HG03520 (cell line): ENCODE measurements at regions not wholly inside any gene's neighbourhood (a gene's known extent, or its start where the extent isn't known, plus 50 kb on each side); places are given as distances from the start of the nearest gene placed in this dataset.

Experiments
- ATAC-seq: cut with Tn5 transposase; IDR thresholded peaks from one replicate; pipeline ENCODE4 v1.9.1; 2021; ENCODE audit warnings: mild to moderate bottlenecking, moderate library complexity; ENCODE audit not compliant: unreplicated experiment

DNA sequence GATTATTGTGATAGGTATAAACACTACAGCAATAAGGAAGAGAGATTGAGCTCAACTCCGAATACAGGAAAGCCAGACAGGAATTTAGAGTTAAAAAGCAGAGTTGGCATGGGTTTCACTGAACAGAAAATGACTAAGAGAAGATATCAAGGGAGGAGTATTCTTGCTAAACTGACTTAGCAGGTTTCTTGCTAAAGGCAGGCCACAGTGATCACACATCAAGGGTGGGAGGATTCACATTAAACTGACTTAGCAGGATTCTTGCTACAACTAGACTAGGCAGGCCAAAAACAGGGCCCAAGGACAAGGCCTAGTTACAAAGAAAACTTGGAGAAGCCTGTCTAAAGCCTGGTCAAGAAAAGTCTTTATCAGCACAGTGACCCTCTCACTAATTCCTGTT lies 195.1 kb downstream of the MAGEB5 start:
- no peak for ATAC-seq

DNA sequence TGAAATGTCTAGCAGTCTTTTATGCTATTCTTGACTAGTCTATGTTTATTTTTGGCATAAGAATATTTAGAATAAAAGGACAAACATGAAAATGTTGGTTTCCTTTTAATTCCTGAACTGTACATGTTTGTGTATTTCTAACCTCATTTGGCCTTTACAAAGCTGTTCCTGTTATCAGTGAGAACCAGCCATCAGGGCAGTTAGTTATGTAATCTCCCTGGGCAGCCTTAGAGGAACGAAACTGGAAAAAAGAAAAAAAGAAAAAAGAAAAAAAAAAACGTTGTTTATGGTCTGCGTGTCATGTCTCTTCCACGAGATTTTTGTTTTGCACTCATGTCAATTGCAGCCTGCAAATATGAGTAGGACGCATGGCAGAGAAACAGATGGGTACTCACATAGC lies 193.7 kb downstream of the MAGEB5 start:
- no peak for ATAC-seq

GRCh38 chrX:26387906-26388305 lies 171.9 kb downstream of the MAGEB5 start:
- ATAC-seq, result no peak

DNA sequence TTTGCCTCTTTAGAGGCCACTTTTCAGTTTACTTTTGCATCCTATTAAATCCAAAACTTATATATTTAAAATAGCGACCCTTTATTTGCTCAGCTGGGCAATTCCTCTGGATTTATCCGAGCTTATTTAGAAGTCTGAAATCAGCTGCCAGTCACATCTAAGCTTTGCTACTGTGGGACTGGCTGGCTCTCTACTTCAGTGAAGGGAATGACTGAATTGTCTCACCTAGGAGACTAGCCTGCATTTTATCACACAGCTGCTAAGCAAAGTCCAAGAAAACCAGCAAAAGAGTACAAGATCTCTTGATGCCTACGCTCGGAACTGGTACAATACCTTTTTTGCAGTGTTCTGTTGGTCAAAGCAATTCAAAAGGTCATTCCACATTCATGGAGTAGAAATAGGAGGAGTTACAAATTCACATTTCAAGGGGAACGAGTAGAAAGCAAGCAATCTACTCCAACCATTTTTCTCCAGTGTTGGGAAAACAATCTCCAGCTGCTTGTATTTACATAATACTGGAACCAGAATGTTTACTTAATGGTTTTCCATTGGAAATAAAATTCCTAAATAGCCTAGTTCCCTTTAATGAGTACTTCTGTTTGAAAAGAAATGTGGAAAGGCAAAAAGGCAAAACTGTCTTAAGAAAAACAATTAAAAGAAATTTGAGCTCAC lies 160.2 kb downstream of the MAGEB5 start:
- ATAC-seq, result no peak

DNA sequence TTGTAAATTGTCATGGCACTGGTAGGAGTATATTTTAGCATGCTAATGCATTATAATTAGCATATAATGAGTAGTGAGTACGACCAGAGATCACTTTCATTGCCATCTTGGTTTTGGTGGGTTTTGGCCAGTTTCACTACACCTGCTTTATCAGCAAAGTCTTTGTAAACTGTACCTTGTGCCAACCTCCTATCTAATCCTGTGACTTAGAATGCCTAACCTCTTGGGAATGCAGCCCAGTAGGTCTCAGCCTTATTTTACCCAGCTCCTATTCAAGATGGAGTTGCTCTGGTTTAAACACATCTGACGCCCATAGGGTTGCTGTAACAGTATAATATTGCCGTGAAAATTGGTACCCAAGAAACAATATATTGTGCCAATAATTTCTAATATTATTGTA lies 159.4 kb downstream of the MAGEB5 start:
- no peak for ATAC-seq

GRCh38 chrX:26373829-26374228 lies 157.9 kb downstream of the MAGEB5 start:
- ATAC-seq, result no peak

GRCh38 chrX:26352891-26353430 lies 137.0 kb downstream of the MAGEB5 start:
- no peak for ATAC-seq

- ATAC-seq, result no peak
Measured at GRCh38 chrX:26347171-26347570, 131.2 kb downstream of the MAGEB5 start.

DNA sequence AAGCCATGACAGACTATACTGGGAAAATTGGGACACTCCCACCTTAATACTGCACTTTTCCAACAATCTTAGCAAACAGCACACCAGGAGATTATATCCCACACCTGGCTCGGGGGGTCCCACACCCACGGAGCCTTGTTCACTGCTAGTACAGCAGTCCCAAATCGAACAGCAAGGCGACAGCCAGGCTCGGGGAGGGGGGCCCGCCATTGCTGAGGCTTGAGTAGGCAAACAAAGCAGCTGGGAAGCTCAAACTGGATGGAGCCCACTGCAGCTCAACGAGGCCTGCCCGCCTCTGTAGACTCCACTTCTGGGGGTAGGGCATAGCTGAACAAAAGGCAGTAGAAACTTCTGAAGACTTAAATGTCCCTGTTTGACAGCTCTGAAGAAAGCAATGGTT lies 118.3 kb downstream of the MAGEB5 start:
- no peak for ATAC-seq

DNA sequence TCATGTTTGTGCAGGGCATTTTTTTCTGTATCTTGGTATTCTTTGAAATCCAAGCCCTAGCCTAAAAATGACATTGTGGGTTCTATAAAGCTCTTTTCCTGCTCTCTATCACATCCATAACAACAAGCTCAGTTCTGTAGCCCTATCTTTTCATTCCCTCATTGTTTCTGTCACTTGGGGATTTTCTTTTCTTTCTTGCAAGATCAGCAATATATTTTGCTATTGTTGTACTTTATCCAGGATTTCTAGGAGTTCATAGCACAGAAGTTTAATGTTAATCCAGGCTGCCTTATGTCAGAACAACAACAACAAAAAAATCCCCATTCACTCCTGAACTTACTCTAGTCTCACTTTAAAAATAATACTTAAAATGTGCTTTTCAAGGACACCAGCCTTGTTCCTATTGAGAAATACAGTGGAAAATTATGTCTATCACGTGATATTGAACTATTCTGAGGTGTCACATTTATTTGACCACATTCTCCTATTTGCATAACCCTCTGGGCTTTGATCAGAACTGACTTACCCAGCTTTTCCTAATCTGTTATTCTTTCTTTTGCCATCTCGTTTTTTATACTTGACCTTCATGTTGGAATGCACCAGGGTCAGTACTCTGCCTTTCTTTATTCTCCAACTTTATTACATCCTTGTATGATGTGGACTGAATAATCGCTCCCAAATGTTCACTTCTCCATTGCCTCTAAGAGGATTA lies 112.8 kb downstream of the MAGEB5 start:
- ATAC-seq, result no peak

DNA sequence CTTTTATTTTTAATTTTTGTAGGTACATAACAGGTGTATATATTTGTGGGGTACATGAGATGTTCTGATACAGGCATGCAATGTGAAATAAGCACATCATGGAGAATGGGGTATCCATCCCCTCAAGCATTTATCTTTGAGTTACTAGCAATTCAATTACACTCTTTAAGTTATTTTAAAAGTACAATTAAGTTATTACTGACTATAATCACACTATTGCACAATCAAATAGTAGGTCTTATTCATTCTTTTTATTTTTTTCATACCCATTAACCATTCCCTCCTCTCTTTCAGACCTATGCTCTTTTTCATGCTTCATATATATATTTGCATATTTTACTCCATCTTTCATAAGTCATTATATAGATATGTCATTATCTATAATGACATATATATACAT lies 93.3 kb downstream of the MAGEB5 start:
- no peak for ATAC-seq

DNA sequence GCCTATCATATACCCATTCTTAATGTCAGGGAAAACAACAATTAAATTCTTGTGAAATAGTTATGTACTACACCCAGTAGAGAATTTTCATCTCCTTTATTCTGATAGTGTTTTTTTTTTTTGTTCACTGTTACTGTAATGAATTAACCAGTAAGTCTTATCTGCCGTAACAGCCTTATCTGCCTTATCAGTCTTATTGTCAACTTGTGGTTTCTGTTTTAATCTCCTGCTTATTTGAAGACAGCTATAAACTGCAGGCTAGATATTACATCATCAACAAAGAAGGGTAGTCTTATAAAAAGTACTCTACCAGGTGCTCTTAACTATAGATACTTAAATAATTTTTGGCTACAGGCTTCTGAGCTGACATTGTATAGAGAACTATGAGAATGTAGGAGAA lies 79.5 kb downstream of the MAGEB5 start:
- no peak for ATAC-seq

DNA sequence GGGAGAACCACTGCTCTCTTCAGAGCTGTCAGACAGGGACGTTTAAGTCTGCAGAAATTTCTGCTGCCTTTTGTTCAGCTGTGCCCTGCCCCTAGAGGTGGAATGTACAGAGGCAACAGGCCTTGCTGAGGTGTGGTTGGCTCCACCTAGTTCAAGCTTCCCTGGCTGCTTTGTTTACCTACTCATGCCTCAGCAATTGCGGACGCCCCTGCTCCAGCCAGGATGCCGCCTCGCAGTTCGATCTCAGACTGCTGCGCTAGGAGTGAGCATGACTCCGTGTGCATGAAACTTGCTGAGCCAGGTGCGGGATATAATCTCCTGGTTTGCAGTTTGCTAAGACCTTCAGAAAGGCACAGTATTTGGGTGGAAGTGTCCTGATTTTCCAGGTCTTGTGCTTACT lies 70.9 kb downstream of the MAGEB5 start:
- no peak for ATAC-seq
